PC-3 (cell line): ENCODE measurements at regions not wholly inside any gene's neighbourhood (a gene's known extent, or its start where the extent isn't known, plus 50 kb on each side); places are given as distances from the start of the nearest gene placed in this dataset.

Source experiments
- CTCF ChIP-seq: fragments of 300-600 bp; sonication (generic); conservative IDR thresholded peaks from 2 replicates; pipeline ENCODE4 v1.5.1; 2017; ENCODE audit warnings: antibody characterized with exemption, low read depth, mild to moderate bottlenecking, low read length
- EZH2phosphoT487 ChIP-seq: fragments of 300-600 bp; sonication (generic); IDR thresholded peaks from 2 replicates; pipeline ENCODE4 v1.6.1; 2018; ENCODE audit warnings: mild to moderate bottlenecking, antibody characterized with exemption, low read length, borderline replicate concordance

GRCh38 chr5:105167092-105167491 is 1604.5 kb upstream of the NUDT12 start:
- TF ChIP-seq EZH2phosphoT487 (no peak), CTCF (no peak)
